IMR-90 (cell line): ENCODE measurements at regions not wholly inside any gene's neighbourhood (a gene's known extent, or its start where the extent isn't known, plus 50 kb on each side); places are given as distances from the start of the nearest gene placed in this dataset.

Source experiments
- CEBPB ChIP-seq: IDR thresholded peaks from 2 replicates; pipeline ENCODE4 v1.6.1; 2012; ENCODE audit warnings: low read depth, low read length, improper control_type of control experiment
- CTCF ChIP-seq: conservative IDR thresholded peaks from 2 replicates; pipeline ENCODE4 v1.5.1; 2012; ENCODE audit warnings: mild to moderate bottlenecking, low read depth, low read length, improper control_type of control experiment
- ELK1 ChIP-seq: fragments of 150-350 bp; IDR thresholded peaks from 2 replicates; pipeline ENCODE4 v1.6.1; 2016; ENCODE audit warnings: low read depth, mild to moderate bottlenecking, low read length, moderate library complexity, borderline replicate concordance
- MAZ ChIP-seq: IDR thresholded peaks from 2 replicates; pipeline ENCODE4 v1.6.1; 2012; ENCODE audit warnings: low read depth, mild to moderate bottlenecking, low read length, improper control_type of control experiment, moderate library complexity, borderline replicate concordance
- POLR2A ChIP-seq: IDR thresholded peaks from 2 replicates; pipeline ENCODE4 v1.6.1; 2012; ENCODE audit warnings: mild to moderate bottlenecking, low read depth, low read length
- RCOR1 ChIP-seq: IDR thresholded peaks from 2 replicates; pipeline ENCODE4 v1.6.1; 2012; ENCODE audit warnings: mild to moderate bottlenecking, low read length, improper control_type of control experiment; ENCODE audit not compliant: insufficient replicate concordance
- RFX5 ChIP-seq: IDR thresholded peaks from 2 replicates; pipeline ENCODE4 v1.8.0; 2012; ENCODE audit warnings: low read depth, mild to moderate bottlenecking, low read length, moderate library complexity

- TF ChIP-seq POLR2A: no peak
- TF ChIP-seq CTCF: no peak
- no peak for TF ChIP-seq MAZ
- TF ChIP-seq RCOR1: no peak
- TF ChIP-seq ELK1: no peak
- no peak for TF ChIP-seq RFX5
- no peak for TF ChIP-seq CEBPB
Observed at GRCh38 chr13:107937848-107938247, 277.5 kb downstream of the LIG4 start.
